Smooth muscle cell (in vitro differentiated cells): ENCODE measurements at regions not wholly inside any gene's neighbourhood (a gene's known extent, or its start where the extent isn't known, plus 50 kb on each side); places are given as distances from the start of the nearest gene placed in this dataset.

ENCODE experiments used
- DNase-seq: peaks from one replicate; lab custom pipeline; 2025; ENCODE audit not compliant: unreplicated experiment; lab: John Stamatoyannopoulos, UW
- H2AFZ ChIP-seq: fragments of 200-600 bp; sonication (generic); 2 replicates; pipeline ENCODE4 v1.6.0; 2016; ENCODE audit warnings: antibody characterized with exemption, low read depth, mild to moderate bottlenecking
- H3F3A ChIP-seq: fragments of 200-600 bp; sonication (generic); 2 replicates; pipeline ENCODE4 v1.6.0; 2017; ENCODE audit warnings: antibody characterized with exemption, low read depth
- H3K27ac ChIP-seq: fragments of 200-600 bp; sonication (generic); 2 replicates; pipeline ENCODE4 v1.5.1; 2016; ENCODE audit warnings: low read depth, mild to moderate bottlenecking
- H3K27me3 ChIP-seq: fragments of 200-600 bp; sonication (generic); 2 replicates; pipeline ENCODE4 v1.6.1; 2016; ENCODE audit warnings: low read depth, mild to moderate bottlenecking
- H3K36me3 ChIP-seq: fragments of 200-600 bp; sonication (generic); 2 replicates; pipeline ENCODE4 v1.5.1; 2016; ENCODE audit warnings: low read depth
- H3K4me1 ChIP-seq: fragments of 200-600 bp; sonication (generic); 2 replicates; pipeline ENCODE4 v1.5.1; 2016; ENCODE audit warnings: low read depth
- H3K4me2 ChIP-seq: fragments of 200-600 bp; sonication (generic); 2 replicates; pipeline ENCODE4 v1.6.0; 2016; ENCODE audit warnings: mild to moderate bottlenecking
- H3K4me3 ChIP-seq: fragments of 200-600 bp; sonication (generic); 2 replicates; pipeline ENCODE4 v1.5.1; 2016; ENCODE audit warnings: mild to moderate bottlenecking
- H3K79me2 ChIP-seq: fragments of 200-600 bp; sonication (generic); 2 replicates; pipeline ENCODE4 v1.6.0; 2016; ENCODE audit warnings: low read depth, mild to moderate bottlenecking
- H3K9ac ChIP-seq: fragments of 200-600 bp; sonication (generic); 2 replicates; pipeline ENCODE4 v1.6.0; 2016; ENCODE audit warnings: low read depth
- H3K9me3 ChIP-seq: fragments of 200-600 bp; sonication (generic); replicated peaks from 2 replicates; pipeline ENCODE4 v1.5.1; 2016; ENCODE audit warnings: low read depth
- H4K20me1 ChIP-seq: fragments of 200-600 bp; sonication (generic); 2 replicates; pipeline ENCODE4 v1.6.0; 2016; ENCODE audit warnings: low read depth
- CTCF ChIP-seq: fragments of 200-600 bp; sonication (generic); IDR thresholded peaks from 2 replicates; pipeline ENCODE4 v1.5.1; 2017; ENCODE audit warnings: borderline replicate concordance, mild to moderate bottlenecking, antibody characterized with exemption; ENCODE audit not compliant: insufficient read depth, poor library complexity, severe bottlenecking
- WGBS: methylation state at CpG from one replicate; pipeline ENCODE4 v1.1.7; 2016; ENCODE audit warnings: low lambda C conversion rate; 5-methylcytosine and 5-hydroxymethylcytosine counted together

DNA sequence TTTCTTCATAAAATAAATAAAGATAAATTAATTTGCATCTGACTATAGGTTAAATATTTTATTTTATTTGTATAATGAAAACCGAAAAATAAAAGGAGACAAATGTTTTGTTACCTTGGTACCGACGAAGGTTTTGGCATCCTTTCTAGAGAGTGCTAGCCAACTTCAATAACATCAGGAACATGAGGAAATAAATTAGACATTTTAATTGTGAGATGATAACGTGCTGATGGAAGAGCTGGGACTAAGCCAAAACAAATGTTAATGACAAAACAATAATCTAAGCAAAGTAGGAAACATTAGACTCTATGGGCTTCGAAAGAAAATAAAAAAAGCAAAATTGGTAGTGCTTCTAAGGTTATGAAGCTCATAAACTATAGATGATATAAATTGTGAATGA is 201.0 kb downstream of the IRX2 start:
- no peak overlapping the region for H3K4me2 ChIP-seq
- no peak for DNase-seq
- WGBS, result 87% methylated on average over 5 of the region's 5 CpGs
- no peaks in the 10 kb centered on the region for H3K27me3 ChIP-seq
- H4K20me1 ChIP-seq, result no peaks in the 10 kb centered on the region
- TF ChIP-seq CTCF, result no peak
- H3K27ac ChIP-seq, result no peak overlapping the region
- H3K4me3 ChIP-seq, result no peak overlapping the region
- no peaks in the 10 kb centered on the region for H3K36me3 ChIP-seq
- no peaks in the 10 kb centered on the region for H3K79me2 ChIP-seq
- no peaks in the 10 kb centered on the region for H3K4me1 ChIP-seq
- H2AFZ ChIP-seq, result no peak overlapping the region
- H3F3A ChIP-seq, result no peaks in the 10 kb centered on the region
- no peak overlapping the region for H3K9ac ChIP-seq
- no peaks in the 10 kb centered on the region for H3K9me3 ChIP-seq

DNA sequence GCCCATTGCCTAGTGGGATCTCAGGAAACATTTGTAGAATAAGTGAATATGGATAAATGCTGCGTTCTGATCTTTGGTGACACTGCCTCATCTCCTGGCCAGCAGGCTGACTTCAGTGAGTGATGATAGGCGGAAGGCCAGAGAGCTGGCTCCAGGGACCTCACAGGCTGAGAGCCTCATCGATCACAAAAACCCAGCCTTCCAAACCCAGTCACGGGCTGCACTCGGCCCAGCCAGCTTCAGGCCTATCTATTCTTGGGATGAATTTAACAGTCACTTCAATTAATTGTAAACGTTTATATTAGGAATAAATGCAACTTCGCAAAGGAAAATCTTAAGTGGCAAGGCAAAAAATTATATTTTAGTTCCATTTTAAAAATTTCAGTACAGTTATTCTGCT is 201.6 kb downstream of the IRX2 start:
- Histone ChIP-seq H3K79me2 (no peaks in the 10 kb centered on the region), H3K4me3 (no peak overlapping the region), H2AFZ (no peak overlapping the region), H3K9me3 (no peaks in the 10 kb centered on the region), H3K36me3 (no peaks in the 10 kb centered on the region), H3K4me1 (no peaks in the 10 kb centered on the region), H3K9ac (no peak overlapping the region), H3K27ac (no peak overlapping the region), H3K4me2 (no peak overlapping the region), H4K20me1 (no peaks in the 10 kb centered on the region), H3F3A (no peaks in the 10 kb centered on the region), H3K27me3 (no peaks in the 10 kb centered on the region)
- 92% methylated on average over 7 of the region's 7 CpGs for WGBS
- no peak for DNase-seq
- TF ChIP-seq CTCF, result no peak

- H3K27me3 ChIP-seq, result no peaks in the 10 kb centered on the region
- WGBS, result 91% methylated on average over 10 of the region's 10 CpGs
- no peaks in the 10 kb centered on the region for H3K36me3 ChIP-seq
Observed at GRCh38 chr5:2549354-2549753, 202.1 kb downstream of the IRX2 start.

More at GRCh38 chr5:2549354-2549753, 202.1 kb downstream of the IRX2 start:
- no peak overlapping the region for H3K4me3 ChIP-seq
- H3K27ac ChIP-seq, result no peak overlapping the region
- H3K4me2 ChIP-seq, result no peak overlapping the region
- no peak overlapping the region for H3K9ac ChIP-seq
- TF ChIP-seq CTCF, result no peak
- DNase-seq, result no peak
- H3K79me2 ChIP-seq, result no peaks in the 10 kb centered on the region
- no peaks in the 10 kb centered on the region for H4K20me1 ChIP-seq
- H3K9me3 ChIP-seq, result no peaks in the 10 kb centered on the region
- no peaks in the 10 kb centered on the region for H3F3A ChIP-seq
- H2AFZ ChIP-seq, result no peak overlapping the region
- H3K4me1 ChIP-seq, result no peaks in the 10 kb centered on the region
